ENCODE measurements at regions not wholly inside any gene's neighbourhood (a gene's known extent, or its start where the extent isn't known, plus 50 kb on each side); places are given as distances from the start of the nearest gene placed in this dataset.

DNA sequence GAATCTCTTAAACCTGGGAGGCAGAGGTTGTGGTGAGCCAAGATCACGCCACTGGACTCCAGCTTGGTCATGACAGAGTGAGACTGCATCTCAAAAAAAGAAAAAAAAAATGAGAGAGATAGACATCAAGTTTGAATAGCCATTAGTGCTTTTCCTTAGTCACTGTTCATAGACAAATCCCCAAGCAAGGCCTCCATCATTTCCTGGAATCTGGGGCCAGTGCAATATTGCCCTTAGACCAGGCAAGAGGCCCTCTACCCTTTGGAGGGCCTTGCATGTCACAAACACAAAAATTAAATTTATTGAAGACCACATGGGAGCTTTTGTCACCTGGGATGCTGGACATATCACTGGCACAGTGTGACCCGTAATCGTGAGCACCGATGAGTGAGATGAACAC is 141.5 kb downstream of the B3GNT2 start:
- no peaks in the 10 kb centered on the region for H3K27me3 ChIP-seq
- H3K4me1 ChIP-seq: no peaks in the 10 kb centered on the region
- no peak overlapping the region for H3K4me3 ChIP-seq
- no peak overlapping the region for H3K27ac ChIP-seq
- H3K36me3 ChIP-seq: no peaks in the 10 kb centered on the region
- WGBS: 98% methylated on average over 4 of the region's 4 CpGs
- TF ChIP-seq, protein P1, sequence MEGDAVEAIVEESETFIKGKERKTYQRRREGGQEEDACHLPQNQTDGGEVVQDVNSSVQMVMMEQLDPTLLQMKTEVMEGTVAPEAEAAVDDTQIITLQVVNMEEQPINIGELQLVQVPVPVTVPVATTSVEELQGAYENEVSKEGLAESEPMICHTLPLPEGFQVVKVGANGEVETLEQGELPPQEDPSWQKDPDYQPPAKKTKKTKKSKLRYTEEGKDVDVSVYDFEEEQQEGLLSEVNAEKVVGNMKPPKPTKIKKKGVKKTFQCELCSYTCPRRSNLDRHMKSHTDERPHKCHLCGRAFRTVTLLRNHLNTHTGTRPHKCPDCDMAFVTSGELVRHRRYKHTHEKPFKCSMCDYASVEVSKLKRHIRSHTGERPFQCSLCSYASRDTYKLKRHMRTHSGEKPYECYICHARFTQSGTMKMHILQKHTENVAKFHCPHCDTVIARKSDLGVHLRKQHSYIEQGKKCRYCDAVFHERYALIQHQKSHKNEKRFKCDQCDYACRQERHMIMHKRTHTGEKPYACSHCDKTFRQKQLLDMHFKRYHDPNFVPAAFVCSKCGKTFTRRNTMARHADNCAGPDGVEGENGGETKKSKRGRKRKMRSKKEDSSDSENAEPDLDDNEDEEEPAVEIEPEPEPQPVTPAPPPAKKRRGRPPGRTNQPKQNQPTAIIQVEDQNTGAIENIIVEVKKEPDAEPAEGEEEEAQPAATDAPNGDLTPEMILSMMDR (IDR thresholded peaks at IDR 0.05): no peak
- TF ChIP-seq EP300 (IDR thresholded peaks at IDR 0.05) (no peak), POLR2A (IDR thresholded peaks at IDR 0.05) (no peak), POLR2AphosphoS5 (IDR thresholded peaks at IDR 0.05) (no peak)
- no peak for DNase-seq (ENCODE audit: low spot score in 2 of 2)
- H3K9me3 ChIP-seq: no peaks in the 10 kb centered on the region

DNA sequence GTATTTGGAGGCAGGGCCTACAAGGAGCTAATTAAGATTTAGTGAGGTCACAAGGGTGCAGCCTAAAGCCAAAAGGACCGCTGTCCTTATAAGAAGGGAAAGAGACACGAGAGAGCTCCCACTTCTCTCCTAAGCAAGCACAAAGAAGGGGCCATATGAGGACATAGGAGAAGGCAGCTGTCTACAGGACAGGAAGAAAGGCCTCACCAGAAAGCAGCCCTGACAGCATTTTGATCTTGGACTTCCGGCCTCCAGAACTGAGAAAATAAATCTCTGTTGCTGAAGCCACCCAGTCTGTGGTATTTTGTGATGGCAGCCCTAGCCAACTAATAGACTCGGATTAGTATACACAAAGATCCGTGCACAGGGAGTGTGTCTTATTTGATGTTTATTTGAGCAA is 139.7 kb downstream of the B3GNT2 start:
- no peaks in the 10 kb centered on the region for H3K36me3 ChIP-seq
- TF ChIP-seq POLR2A (IDR thresholded peaks at IDR 0.05) (no peak), POLR2AphosphoS5 (IDR thresholded peaks at IDR 0.05) (no peak), EP300 (IDR thresholded peaks at IDR 0.05) (no peak)
- TF ChIP-seq, protein P1 (IDR thresholded peaks at IDR 0.05): no peak
- H3K27ac ChIP-seq: no peak overlapping the region
- no peaks in the 10 kb centered on the region for H3K4me1 ChIP-seq
- no peaks in the 10 kb centered on the region for H3K9me3 ChIP-seq
- DNase-seq (ENCODE audit: low spot score in 2 of 2): no peak
- H3K4me3 ChIP-seq: no peak overlapping the region
- no peaks in the 10 kb centered on the region for H3K27me3 ChIP-seq
- WGBS: 88% methylated on average over 5 of the region's 5 CpGs

DNA sequence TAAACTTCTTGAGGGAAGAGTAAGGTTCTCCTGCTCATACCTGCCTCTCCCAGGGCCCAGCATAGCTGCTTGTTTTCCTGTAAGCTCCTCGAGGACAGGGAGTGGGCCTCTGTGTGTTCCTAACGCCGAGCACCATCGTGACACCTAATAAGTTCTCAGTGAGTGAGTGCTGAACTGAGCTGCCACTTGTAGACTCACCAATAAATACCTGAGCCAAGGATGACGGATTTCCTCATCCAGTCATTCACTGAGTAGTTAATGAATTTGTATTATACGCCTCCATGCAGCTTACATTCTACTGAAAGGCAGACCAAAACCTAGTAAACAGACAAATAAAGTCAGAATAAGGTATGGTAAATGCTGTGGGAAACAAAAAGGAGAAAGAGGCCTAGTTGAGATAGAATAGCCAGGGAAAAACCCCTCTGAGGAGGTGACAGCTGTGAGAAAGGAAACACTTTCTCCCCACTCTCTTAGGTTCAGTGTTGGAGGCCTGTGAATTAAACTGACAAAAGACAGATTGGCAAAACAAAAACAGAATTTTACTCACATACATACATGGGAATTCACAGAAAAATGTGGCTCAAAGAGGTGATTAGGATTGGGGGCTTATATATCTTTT is 138.6 kb downstream of the B3GNT2 start:
- no peak overlapping the region for H3K4me3 ChIP-seq
- no peaks in the 10 kb centered on the region for H3K4me1 ChIP-seq
- TF ChIP-seq POLR2AphosphoS5 (IDR thresholded peaks at IDR 0.05) (no peak), EP300 (IDR thresholded peaks at IDR 0.05) (no peak), POLR2A (IDR thresholded peaks at IDR 0.05) (no peak)
- TF ChIP-seq, protein P1 (IDR thresholded peaks at IDR 0.05): no peak
- no peak overlapping the region for H3K27ac ChIP-seq
- DNase-seq (ENCODE audit: low spot score in 2 of 2): no peak
- H3K27me3 ChIP-seq: no peaks in the 10 kb centered on the region
- 89% methylated on average over 6 of the region's 6 CpGs for WGBS
- no peaks in the 10 kb centered on the region for H3K9me3 ChIP-seq
- no peaks in the 10 kb centered on the region for H3K36me3 ChIP-seq

DNA sequence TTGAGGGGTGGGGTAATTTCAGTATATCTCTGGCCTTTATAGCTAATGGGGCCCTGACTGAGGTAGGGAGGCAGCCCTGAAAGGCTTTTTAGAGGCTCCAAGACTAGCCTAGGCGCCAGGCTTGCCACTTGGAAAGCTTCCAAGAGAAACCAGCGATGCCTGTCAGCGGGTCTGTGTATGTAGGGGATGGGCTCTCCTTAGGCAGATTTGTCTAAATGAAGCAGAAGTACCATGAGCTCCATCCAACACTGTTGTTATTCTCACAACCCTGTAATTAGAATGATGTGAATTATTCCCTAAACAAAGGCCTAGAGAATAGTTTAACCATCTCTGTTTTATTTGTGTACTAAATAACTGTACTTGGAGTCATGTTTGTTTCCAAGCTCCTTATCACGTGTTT is 138.1 kb downstream of the B3GNT2 start:
- 70% methylated on average over 4 of the region's 4 CpGs for WGBS
- no peak overlapping the region for H3K27ac ChIP-seq
- no peak for DNase-seq (ENCODE audit: low spot score in 2 of 2)

DNA sequence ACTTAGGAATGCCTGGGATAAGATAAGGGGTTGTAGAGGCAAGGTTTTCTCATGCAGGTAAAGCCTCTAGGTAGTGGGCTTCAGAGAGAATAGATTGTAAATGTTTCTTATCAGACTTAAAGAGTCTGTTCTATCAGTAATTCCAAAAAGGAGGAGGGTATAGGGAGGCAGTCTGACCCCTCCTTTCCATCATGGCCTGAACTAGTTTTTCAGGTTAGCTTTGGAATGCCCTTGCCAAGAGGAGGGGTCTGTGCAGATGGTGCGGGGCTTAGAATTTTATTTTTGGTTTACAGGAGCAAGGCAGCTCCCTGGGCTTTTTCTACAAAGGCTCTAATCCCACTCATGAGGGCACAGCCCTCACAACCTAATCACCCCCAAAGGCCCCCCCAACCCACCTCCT is 135.0 kb downstream of the B3GNT2 start:
- H3K36me3 ChIP-seq: no peaks in the 10 kb centered on the region
- H3K9me3 ChIP-seq: no peaks in the 10 kb centered on the region
- no peaks in the 10 kb centered on the region for H3K4me1 ChIP-seq
- TF ChIP-seq POLR2A (IDR thresholded peaks at IDR 0.05) (no peak), EP300 (IDR thresholded peaks at IDR 0.05) (no peak), POLR2AphosphoS5 (IDR thresholded peaks at IDR 0.05) (no peak)
- TF ChIP-seq, protein P1 (IDR thresholded peaks at IDR 0.05): no peak
- 60% methylated on average over 1 of the region's 1 CpG for WGBS
- H3K4me3 ChIP-seq: no peak overlapping the region
- DNase-seq (ENCODE audit: low spot score in 2 of 2): no peak
- no peak overlapping the region for H3K27ac ChIP-seq
- no peaks in the 10 kb centered on the region for H3K27me3 ChIP-seq

More for the DNA sequence above, 138.1 kb downstream of the B3GNT2 start:
- Histone ChIP-seq H3K27me3 (no peaks in the 10 kb centered on the region), H3K4me1 (no peaks in the 10 kb centered on the region), H3K36me3 (no peaks in the 10 kb centered on the region), H3K9me3 (no peaks in the 10 kb centered on the region), H3K4me3 (no peak overlapping the region)
- TF ChIP-seq POLR2AphosphoS5 (IDR thresholded peaks at IDR 0.05): no peak
- no peak for TF ChIP-seq POLR2A (IDR thresholded peaks at IDR 0.05)

DNA sequence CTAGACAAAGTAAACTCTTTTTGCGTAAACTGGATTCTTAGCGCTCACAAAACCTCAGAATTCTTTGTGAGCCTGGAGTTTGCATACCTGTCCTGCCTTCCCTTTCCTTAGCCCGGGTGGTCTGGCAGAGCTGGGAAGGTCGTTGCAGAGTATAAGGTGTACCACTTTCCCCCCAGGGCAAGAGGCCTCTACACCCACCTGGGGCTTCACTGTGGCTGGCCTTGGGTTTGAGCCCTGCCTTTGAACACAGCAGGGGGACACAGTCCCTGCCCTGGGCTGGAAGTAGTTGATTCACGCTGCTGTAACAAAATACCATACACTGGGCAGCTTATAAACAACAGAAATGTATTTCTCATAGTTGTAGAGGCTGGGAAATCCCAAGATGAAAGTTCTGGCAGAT is 133.9 kb downstream of the B3GNT2 start:
- Histone ChIP-seq H3K4me3 (no peak overlapping the region), H3K36me3 (no peaks in the 10 kb centered on the region), H3K4me1 (no peaks in the 10 kb centered on the region), H3K27ac (no peak overlapping the region), H3K9me3 (no peaks in the 10 kb centered on the region), H3K27me3 (no peaks in the 10 kb centered on the region)
- no peak for DNase-seq (ENCODE audit: low spot score in 2 of 2)
- TF ChIP-seq, protein P1 (IDR thresholded peaks at IDR 0.05): no peak
- TF ChIP-seq POLR2AphosphoS5 (IDR thresholded peaks at IDR 0.05): no peak
- TF ChIP-seq EP300 (IDR thresholded peaks at IDR 0.05): no peak
- TF ChIP-seq POLR2A (IDR thresholded peaks at IDR 0.05): no peak
- WGBS: 83% methylated on average over 5 of the region's 5 CpGs
